ENCODE measurements at regions not wholly inside any gene's neighbourhood (a gene's known extent, or its start where the extent isn't known, plus 50 kb on each side); places are given as distances from the start of the nearest gene placed in this dataset.

GRCh38 chr7:41384418-41384817 is 318.5 kb downstream of the INHBA start:
- Histone ChIP-seq H3K27ac (ENCODE audit: control insufficient read depth, insufficient read depth) (no peak overlapping the region), H3K4me2 (ENCODE audit: control insufficient read depth, insufficient read depth) (no peak overlapping the region), H3K9me3 (replicated peaks; ENCODE audit: control insufficient read depth, insufficient read depth, low read length) (no peaks in the 10 kb centered on the region), H3K79me2 (ENCODE audit: control insufficient read depth, insufficient read depth, low read length) (no peaks in the 10 kb centered on the region), H3K9ac (ENCODE audit: control insufficient read depth, insufficient read depth, low read length) (no peak overlapping the region), H3K4me3 (no peak overlapping the region), H3K4me1 (ENCODE audit: control insufficient read depth, insufficient read depth, low read length) (no peaks in the 10 kb centered on the region), H2AFZ (ENCODE audit: control insufficient read depth, low read depth, low read length) (no peak overlapping the region), H3K27me3 (replicated peaks in 1 of 2; ENCODE audit: control insufficient read depth in 2 of 2, insufficient read depth in 2 of 2, low read length in 1 of 2) (no peaks in the 10 kb centered on the region), H3K36me3 (ENCODE audit: control insufficient read depth in 2 of 2, insufficient read depth in 2 of 2, low read length in 1 of 2) (no peaks in the 10 kb centered on the region), H4K20me1 (ENCODE audit: control insufficient read depth, insufficient read depth) (no peaks in the 10 kb centered on the region)
- no peak for FAIRE-seq
- ATAC-seq: no peak
- ChIA-PET CTCF (interaction anchor here (0.7 kb wide), 1 partner anchor 171 kb away, joined by 3 read pairs; no protein-coding TSS in a partner anchor), SMC1A (ENCODE audit: uncharacterized antibody, unreplicated experiment) (interaction anchor here (1.0 to 2.0 kb wide), 3 partner anchors 10 to 21 kb away, joined by 3 to 6 read pairs (median 6); no protein-coding TSS in a partner anchor), RAD21 (ENCODE audit: unreplicated experiment) (no interaction called here), POLR2A (no interaction called here)
- in situ Hi-C loops (cut with MboI): no loop called here
- no TSS peak for BruUV-seq (replicated peaks)
- no peak for DNase-seq (ENCODE audit: low read depth, low spot score)
- 51% methylated on average over 12 of the region's 12 CpGs for whole genome bisulfite sequencing (ENCODE audit: insufficient coverage, insufficient replicate concordance, low lambda C conversion rate, missing lambda C conversion rate)
- intact Hi-C loops (cut with micrococcal nuclease; ENCODE audit: unreplicated experiment): no loop called here
- TF ChIP-seq ZNF24 (IDR thresholded peaks at IDR 0.05) (no peak), RBBP5 (conservative IDR thresholded peaks at IDR 0.05) (no peak), TCF3 (IDR thresholded peaks at IDR 0.05; ENCODE audit: borderline replicate concordance, insufficient read depth, low read depth, low read length) (no peak), FOS (IDR thresholded peaks at IDR 0.05; ENCODE audit: borderline replicate concordance, extremely low read depth, insufficient read length) (no peak), BCL3 (IDR thresholded peaks at IDR 0.05; ENCODE audit: borderline replicate concordance, insufficient read depth, low read depth, low read length, poor library complexity, severe bottlenecking) (no peak), ELK1 (IDR thresholded peaks at IDR 0.05; ENCODE audit: low read depth, low read length) (no peak), ZNF592 (IDR thresholded peaks at IDR 0.05) (no peak), PKNOX1 (IDR thresholded peaks at IDR 0.05) (no peak), PRDM15 (CRISPR knock-in tag; IDR thresholded peaks at IDR 0.05) (no peak), IRF5 (IDR thresholded peaks at IDR 0.05; ENCODE audit: borderline replicate concordance) (no peak), ZBED1 (IDR thresholded peaks at IDR 0.05; ENCODE audit: borderline replicate concordance) (no peak)

Data from GM12878 (cell line).